NCI-H69 (cell line): ENCODE measurements at regions not wholly inside any gene's neighbourhood (a gene's known extent, or its start where the extent isn't known, plus 50 kb on each side); places are given as distances from the start of the nearest gene placed in this dataset.

Experiments
- DNase-seq: peaks from one replicate; lab custom pipeline; 2025; lab: John Stamatoyannopoulos, UW

- no peak for DNase-seq
Measured at GRCh38 chr6:154561750-154562149, 51.3 kb upstream of the CNKSR3 start.

GRCh38 chr6:154565331-154565730, 54.8 kb upstream of the CNKSR3 start:
- no peak for DNase-seq

- no peak for DNase-seq
Measured at GRCh38 chr6:154566866-154567265, 56.4 kb upstream of the CNKSR3 start.

DNA sequence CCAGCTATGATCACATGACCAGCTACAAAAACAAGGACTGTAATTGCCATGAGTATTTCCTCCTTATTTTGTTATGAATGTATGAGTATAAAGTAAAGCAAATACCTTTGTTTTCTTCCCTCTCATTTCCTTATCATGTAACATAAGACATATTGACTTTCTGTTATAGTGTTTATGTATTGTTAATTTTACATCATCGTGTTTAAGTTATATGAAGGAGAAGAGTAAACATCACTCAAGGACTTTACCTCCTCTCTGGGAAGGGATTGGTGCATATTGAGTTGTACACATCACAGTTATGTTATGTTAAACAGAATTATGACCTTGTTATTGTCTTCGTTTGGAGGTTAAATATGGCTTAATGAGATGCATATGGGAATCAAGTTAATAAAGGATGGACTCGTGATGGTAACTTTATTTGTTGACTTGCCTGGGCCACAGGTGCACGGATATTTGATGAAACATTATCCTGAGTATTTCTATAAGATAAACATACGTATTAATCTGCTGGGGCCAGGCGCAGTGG, 57.3 kb upstream of the CNKSR3 start:
- DNase-seq = peak; percentile 96

DNA sequence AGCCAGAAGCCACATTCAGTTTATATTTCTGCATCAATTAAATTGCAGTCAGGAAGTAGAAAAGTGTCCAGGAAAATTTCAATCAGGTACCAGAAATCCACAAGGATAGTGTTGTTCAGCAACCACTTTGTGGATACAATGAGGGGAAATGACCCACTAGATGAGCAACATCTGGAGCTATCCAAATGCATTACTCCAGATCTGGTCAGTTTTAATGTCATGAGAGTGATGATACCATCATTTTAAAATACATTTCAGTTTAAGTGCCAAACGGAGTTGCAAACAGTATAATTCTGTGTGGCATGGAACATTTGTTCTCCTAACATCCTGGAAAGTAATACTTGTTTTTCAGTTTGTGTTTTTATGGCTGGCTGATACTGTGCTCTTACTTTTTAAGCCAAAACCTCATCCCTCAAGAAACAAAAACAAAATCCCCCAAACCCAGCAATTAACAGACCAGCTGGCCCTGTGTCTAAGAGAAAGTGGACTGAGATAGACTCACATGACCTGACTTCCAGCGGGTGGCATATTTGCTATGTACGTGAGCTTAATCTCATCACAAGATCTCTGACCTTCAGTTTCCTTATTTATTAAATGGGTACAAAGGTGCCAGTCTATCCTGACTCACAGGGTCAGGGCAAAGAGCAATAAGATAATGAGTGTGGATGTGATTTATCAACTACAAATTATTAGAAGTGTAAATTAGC, 58.8 kb upstream of the CNKSR3 start:
- peak; percentile 88 for DNase-seq

DNA sequence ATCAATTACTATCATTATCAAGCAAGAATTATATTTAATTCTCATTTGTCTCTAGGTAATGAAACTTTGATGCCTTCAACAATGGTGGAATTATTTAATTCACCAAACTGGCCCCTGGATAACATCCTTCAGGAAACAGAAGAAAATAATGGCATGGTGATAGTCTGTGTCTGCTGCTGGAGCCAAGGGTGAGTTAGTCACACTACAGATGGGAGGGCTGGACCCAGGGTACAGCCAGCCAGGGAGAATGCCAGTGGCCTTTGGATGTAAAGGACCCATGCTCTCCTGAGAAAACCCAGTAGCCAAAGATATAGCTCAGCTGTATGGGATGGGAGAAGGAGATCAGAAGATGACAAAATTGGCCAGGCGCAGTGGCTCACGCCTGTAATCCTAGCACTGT, 60.0 kb upstream of the CNKSR3 start:
- DNase-seq = no peak

DNA sequence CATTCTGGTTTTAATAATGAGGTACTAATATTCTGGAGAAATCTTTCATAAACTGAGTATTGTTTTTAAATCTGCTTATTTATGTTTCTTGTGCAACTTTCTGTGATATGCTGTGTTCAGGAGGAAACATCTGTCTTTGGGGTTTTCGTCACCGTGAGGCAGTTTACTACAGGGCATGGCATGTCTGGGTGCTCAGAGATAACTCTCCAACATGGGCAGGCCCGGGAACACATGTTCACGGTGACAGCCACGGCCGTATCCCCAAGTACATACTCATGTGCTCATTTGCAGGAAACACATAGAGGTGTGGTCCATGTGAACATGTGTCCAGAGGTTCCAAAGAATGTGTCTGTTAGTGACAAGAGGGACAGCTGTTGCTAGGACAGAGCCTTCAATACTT, 62.1 kb upstream of the CNKSR3 start:
- no peak for DNase-seq

DNA sequence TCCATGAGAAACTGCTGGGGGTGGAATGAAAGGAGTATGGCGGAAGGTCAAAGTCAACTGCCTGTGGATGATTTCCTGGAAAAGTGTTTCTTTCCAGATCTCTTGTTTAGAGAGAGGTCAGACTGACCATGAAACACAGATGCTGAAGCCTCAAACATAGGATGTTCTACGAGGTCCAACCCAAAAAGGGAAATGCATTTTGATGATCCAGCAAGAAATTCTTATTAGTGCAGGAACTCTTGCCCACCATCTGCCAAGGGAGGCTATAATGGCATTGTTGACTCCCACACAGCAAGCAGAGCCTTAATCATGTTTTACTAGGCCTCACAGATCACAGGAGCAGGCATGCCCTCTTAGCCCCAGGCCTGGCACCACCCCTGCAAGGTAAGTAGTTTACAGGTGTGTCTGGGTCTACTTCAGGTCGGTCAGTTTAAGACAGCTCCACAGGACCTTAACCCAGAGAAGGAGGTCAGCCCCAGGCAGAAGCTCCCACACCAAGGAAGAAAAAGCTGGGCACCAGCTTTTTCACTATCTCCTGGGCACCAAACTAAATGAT, 67.6 kb upstream of the CNKSR3 start:
- peak; percentile 24 for DNase-seq

GRCh38 chr6:154579046-154579445, 68.6 kb upstream of the CNKSR3 start:
- no peak for DNase-seq

- DNase-seq = no peak
Measured at GRCh38 chr6:154579485-154579884, 69.0 kb upstream of the CNKSR3 start.

DNA sequence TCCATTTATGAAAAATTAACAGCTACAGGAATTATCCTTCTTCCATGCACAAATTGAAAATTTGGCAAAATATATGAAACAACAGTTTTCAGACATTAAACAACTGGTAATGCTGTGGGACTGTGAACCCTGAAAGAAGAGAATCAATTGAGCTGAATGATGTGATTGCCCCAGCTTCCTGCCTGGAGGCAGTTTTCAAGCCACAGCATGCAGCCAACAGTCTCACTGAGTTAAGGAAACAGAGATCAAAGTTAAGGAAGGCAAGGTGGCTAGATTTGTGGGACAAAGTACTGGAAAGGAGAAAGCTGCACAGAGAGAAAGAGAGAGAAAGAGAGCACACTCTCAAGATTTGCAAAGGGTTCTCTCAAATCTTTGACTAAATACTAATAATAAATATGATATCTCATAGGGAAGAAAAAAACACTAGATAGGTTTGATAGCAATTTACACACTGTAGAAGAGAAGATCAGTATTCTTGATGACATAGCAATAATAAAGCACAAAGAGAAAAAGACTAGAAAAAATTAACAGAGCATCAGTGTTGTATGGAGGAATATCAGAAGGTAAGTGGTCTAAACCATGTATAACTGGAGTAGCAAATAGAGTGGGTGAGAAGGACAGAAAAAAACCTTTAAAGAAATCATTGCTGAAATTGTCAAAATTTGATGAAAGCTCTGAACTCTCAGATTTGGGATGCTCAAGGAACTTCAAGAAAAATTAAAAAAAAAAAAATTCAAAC, 70.1 kb upstream of the CNKSR3 start:
- peak; percentile 48 for DNase-seq

GRCh38 chr6:154582696-154583095, 72.2 kb upstream of the CNKSR3 start:
- no peak for DNase-seq

- DNase-seq = no peak
Measured at GRCh38 chr6:154583546-154584188, 73.2 kb upstream of the CNKSR3 start.

- DNase-seq = peak; percentile 99
Measured at GRCh38 chr6:154590756-154591155, 80.3 kb upstream of the CNKSR3 start.

DNA sequence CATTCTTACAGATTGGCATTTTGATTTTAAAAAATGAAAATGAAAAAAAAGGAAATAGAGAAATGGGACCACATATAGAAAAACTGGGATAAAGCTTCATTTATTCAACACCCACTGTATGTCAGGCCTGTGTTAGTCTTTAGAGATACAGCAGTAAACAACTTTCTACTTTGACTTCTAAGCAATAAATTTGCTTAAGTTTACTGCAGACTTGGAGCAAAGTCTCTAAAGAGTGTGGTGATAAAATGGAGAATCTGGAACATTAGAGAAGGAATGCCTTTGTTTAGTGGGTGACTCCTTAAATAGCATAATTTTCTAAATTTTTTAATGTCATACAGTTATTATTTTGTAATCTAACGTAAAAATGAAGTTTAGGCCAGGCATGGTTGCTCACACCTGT, 80.7 kb upstream of the CNKSR3 start:
- DNase-seq = no peak

GRCh38 chr6:154592199-154592860, 81.8 kb upstream of the CNKSR3 start:
- DNase-seq = peak; percentile 17

DNA sequence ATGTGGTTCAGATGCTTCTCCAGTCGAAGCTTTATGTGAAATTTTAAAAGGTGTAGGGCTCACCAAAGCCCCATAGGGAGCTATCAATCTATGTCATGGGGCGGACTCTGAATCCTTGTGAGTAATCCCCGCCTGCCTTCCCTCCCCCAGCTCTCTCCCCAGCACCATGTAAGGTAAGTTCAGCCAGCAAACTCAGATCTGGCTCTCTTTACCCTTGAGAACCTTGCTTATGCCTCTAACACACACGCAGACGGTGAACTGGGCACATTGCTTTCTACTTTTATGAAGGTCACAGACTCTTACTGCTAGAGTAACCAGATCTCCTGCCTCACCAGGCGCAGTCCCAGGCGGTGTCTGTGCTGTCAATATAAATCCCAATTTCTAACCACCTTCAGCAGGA, 82.6 kb upstream of the CNKSR3 start:
- peak; percentile 52 for DNase-seq

- DNase-seq = no peak
Measured at GRCh38 chr6:154594496-154595198, 84.2 kb upstream of the CNKSR3 start.

- DNase-seq = no peak
Measured at GRCh38 chr6:154595538-154595937, 85.1 kb upstream of the CNKSR3 start.

GRCh38 chr6:154596009-154596408, 85.5 kb upstream of the CNKSR3 start:
- no peak for DNase-seq

- no peak for DNase-seq
Measured at GRCh38 chr6:154596701-154597100, 86.2 kb upstream of the CNKSR3 start.
